COR-L47 (cell line): ENCODE measurements at regions not wholly inside any gene's neighbourhood (a gene's known extent, or its start where the extent isn't known, plus 50 kb on each side); places are given as distances from the start of the nearest gene placed in this dataset.

Experiments
- DNase-seq: peaks from one replicate; lab custom pipeline; 2025; lab: John Stamatoyannopoulos, UW

DNA sequence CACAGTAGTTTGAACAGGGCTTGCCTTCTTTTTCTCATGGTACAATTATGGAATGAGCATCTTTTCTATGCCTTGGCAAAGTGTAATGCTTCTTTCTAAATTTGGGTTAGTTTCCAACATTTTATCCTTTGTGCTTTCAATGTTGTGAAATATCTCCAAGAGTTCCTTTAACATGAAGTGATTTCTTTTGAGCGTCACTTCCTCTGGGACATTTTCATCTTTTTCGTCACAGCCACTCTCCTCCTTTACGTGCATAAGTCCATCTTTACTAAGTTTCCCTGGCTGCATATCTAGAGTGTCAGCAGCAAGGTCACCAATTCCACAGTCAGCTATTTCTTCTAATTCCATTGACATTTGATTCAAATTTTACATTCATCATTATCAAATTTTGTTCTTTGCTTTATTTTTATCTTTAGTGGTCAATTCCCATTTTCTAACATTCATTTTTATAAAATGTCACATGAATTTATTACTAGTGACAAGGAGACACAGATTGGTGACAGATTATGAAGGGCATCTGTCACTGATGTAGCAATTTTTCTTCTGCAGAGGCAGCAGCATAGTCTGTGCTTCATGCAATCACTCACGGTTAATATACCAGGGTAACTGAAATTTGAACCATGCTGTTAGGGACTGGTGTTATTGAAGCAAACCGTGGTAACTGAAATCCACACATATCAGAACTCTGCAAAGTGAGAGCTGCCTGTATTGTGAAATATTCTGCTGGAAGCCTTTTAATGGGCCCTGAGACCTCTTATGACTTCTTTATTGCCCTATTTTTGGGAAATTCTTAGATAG is 126.5 kb upstream of the THBS1 start:
- DNase-seq, result no peak

DNA sequence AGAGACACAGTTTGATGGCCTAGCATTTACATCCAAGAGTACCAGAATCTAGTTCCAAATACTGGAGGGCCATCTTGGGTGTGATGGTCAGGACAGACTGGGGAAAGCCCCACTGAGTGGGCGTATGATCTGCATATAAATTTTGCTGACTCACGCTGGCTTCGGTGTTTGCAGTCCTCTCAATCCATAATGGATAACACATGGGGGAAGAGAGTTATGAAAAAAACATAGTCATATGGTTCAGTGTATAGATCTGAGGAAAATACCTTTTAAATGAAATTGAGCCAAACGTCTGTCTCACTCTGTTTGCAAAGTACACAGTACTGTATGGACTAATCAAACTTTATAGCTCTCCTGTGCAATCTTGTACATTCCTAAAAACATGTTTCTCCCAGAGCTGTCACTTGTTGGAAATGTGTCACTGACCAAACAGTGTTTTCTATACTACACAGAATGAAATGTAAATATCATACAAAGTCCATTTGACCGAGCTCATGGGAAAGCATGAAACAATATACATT is 125.3 kb upstream of the THBS1 start:
- DNase-seq, result no peak

DNA sequence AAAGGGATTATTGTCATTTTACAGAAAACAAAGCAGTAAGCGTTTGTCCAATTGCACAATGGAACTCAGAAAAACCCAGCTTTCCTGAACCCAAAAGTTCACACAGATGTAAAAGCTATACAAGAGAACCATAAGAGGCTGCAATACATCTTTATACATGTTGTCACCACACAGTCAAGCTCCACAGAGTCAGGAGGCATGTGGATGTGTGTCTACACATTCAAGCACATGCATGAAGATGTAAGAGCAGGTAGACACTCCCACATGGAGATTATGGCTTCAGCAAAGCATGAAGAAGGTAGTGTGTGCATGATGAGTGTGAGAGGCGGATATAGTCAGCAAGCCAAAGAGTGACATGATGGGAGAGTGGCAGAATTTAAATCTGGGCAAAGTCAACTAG is 124.7 kb upstream of the THBS1 start:
- no peak for DNase-seq

DNA sequence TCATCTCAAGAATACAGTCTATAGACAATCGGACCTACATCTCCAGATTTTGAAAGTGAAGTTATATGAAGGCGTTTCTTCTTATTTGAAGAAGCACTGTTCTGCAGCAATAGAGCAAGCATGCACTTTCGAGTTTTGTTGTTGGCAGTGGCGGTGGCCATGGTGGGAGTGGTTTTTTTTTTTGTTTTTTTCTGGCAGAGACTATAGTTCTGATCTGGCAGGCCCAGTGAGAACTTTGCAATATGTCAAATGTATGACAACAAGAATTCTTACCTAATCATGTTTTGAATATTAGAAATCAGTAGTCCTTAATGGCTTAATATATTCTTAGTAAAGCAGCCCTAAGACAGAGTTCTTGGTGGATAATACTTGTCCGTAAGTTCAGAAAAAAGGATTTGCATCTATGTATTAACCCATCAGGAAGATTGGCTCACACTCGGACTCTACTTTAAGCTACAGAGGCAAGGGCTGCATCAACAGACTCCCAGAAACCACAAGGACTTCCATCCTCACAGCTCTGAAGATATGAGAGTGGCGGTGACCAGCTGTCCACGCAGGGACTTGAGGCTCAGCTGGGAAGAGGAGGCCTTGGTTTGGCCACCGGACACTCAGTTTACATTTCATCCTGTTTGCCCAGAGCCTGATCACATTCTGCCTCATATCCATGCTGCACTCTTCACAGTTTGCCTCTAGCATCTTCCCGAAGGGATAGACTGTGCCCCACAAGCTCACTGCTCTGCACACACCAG is 124.1 kb upstream of the THBS1 start:
- no peak for DNase-seq

DNA sequence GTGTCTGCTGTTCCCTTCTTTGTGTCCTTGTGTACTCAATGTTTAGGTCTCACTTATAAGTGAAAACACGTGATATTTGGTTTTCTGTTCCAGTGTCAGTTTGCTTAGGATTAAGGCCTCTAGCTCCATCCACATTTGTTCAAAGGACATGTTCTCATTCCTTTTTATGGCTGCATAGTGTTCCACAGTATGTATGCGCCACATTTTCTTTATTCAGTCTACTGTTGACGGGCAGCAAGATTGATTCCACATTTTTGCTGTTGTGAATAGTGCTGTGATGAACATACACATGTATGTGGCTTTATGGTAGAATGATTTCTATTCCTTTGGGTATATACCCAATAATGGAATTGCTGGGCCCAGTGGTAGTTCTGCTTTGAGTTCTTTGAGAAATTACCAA is 122.7 kb upstream of the THBS1 start:
- no peak for DNase-seq

DNA sequence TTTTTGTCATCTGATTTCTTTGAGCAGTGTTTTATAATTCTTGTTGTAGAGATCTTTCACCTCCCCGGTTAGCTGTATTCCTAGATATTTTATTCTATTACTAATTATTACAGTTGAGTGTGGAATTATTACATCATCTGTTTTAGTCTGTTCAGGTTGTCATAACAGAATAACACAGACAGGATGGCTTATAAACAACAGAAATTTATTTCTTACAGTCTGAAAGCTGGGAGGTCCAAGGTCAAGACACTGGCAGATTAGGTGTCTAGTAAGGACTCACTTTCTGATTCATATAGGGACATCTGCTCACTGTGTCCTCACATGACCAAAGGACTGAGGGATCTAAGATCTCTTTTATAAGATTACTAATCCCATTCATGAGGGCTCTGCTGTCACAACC is 121.3 kb upstream of the THBS1 start:
- DNase-seq, result no peak

DNA sequence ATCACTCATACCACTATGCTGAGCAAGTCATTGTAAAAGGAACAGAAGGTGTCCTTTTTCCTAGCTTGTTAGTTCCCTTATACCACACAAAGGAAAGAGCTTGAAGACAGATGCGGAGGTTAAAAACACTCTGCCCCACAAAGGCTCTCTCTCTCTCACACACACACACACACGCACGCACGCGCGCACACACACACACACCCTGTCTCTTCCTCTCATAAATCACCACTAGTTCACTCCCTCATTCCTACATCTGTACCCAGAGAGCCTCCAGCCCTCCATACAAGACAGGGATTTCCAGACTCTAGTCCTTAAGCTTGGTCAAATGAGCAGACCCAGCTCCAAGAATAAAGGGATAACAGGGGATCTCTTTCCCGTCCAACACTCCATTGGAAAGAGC is 120.1 kb upstream of the THBS1 start:
- no peak for DNase-seq

DNA sequence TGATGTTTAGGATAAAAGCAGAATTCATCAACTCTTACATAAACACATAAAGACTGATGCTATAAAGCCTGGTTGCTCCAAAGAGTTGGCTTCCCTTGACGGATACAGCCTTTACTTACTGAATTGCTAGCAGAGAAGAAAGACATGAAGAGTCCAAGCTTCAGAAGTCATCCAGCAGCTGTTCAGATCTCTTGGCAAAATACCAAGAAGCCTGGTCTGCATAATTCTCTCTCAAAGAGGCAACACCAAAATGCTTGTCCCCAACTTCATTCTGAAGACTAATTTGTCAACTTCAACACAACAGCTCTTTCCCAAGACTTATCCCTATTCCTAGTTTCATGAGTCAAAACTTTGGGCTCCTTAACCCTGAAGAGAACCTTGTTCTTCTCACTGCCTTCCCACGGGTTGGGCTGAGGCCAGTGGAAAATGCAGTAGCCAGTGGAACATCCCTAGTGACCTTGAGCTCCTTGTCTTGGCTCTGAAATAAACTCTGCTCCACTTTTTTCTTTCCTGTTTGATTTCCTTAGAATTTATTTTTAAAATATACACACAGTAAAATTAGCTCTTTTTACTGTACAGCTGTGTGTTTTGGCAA is 119.2 kb upstream of the THBS1 start:
- no peak for DNase-seq

DNA sequence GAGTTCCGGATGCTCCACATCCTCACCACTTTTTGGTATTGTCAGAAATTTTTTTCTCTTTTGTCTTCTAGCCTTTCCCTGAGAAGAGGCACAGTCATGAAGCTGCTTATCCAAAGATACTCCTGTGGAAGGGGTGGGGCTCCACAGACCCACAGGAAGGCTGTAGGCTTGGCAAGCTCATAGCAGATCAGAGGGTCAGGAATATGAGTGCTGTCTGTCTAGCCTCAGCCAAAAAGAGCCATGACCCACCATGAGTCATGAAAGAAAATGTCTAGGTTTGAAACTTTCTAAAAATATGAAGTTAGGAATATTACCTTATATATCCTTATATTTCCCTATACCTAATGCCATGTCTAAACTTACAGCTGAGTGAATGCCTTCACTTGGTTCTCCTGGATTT is 118.2 kb upstream of the THBS1 start:
- DNase-seq, result no peak

DNA sequence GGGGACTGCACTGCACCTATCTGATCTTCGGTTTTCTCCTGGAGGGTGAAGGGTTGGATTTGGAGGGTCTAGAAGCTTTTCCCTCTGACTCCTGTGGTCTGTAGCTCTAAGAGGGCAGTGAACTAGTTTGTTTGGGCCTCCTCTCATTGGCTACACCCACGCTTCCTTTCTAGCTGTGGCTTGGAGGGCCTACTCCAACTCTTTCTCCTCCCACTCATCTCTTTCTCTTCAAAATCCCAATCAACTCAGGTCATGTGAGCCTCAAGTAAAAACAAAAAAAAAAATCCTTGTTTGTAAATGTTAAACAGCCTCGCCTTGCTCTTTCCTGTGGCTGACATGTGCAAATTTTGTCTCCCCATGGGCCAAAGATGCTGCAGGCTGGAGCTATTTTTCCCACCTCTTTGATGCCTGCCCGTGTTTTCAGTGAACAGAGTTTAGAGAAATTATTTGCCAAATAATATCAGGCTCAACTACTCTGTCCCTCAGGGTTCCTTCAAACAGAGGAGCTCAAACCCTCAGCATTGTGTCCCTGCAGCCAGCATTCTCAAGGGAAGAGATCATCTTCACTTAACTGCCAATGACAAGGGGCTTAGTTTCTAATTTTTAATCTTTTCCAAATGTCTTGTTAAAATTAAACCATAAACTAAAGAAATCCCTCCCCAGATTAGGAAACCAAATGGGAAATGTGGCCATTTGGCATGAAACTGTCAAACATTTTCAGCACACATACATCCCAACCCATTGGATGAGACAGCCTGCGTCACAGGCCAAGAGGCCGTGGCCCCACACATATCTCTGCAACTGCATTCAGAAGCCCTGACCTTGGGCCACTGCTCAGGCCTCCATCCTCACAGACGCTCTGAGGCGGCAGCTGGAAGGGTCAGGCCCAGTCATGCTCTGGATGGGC is 114.8 kb upstream of the THBS1 start:
- no peak for DNase-seq

DNA sequence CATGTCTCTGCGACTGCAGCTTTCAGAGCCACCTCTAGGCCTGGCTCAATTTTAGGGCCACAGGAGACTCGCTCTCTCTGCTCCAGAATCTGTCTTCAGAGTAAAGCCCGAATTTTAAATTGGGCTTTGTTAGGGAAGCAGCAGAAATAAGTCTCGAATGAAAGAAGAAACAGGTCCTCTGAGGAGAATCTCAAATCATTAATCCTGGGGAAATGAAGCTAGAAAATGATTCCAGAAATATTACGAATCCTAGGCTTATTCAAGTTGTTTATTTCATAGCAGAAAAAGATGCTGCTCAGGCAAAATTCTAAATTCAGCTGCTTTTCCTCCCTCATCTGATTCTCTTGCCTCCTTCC is 114.2 kb upstream of the THBS1 start:
- no peak for DNase-seq

DNA sequence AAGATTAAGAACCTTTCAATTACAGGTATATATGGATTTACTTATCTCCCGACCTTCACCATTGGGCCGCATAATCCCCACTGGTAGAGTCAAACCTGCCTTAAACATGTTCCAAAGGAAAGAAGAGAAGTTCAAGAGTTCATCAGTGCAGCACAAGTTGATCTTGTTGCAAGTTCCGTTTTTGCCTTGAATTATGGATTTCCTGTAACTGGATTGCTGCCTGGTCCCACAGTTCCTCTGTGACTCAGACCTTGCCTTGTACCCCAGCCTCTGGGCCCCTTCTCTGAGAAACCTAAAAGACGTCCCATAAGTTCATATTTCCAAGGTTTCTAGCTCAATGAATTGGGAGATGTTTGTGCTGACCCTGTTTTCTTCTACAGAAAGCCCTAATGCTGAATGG is 112.5 kb upstream of the THBS1 start:
- DNase-seq, result no peak

DNA sequence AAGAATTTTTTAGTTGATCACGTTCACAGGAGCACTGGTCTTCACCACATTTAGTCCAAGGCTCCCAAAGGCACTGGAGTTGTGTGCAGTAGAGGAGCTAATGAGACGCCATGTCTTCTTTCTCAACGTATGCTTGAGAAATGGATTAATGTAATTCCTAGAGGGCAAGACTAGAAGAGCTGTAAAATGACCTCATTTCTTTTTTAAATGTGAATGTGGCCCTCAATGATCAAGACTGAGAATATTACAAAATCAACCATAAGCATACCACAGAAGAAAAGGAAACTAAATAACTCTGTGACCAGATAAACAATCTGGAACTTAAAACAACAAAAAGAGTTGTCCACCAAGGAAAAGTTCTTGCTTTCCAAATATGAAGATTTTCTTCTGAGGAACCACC is 112.1 kb upstream of the THBS1 start:
- DNase-seq, result no peak

DNA sequence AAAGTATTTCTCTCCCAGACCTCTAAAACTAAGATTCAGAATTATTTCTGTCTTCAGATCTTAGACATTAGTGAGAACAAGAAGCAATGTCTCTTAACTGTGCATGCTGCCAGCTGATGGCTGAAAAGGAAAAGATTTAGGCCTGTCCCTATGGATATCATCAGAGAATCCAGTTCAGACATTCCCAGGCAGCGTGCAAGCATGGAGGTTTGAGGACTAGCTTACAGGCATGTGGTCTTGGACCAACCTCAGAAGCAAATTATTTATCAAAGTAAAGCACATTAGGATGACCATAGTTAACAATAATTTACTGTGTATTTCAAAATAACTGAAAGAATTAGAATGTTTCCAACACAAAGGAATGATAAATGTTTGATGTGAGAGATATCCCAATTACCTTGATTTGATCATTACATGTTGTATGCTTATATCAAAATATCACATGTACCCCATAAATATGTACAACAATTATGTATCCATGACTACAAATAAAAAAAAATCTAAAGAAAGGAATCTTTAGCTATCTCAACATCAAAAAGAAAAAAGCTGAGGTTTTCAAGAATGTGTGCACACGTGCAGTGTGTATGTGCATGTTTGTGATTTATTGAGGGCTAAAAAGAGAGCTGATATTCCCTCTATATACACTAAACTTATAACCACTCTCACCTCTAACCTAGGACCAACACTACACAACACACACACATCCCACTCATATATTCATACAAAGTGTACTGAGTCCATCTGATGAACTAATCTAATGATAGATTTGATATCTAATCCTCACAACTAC is 108.9 kb upstream of the THBS1 start:
- no peak for DNase-seq

DNA sequence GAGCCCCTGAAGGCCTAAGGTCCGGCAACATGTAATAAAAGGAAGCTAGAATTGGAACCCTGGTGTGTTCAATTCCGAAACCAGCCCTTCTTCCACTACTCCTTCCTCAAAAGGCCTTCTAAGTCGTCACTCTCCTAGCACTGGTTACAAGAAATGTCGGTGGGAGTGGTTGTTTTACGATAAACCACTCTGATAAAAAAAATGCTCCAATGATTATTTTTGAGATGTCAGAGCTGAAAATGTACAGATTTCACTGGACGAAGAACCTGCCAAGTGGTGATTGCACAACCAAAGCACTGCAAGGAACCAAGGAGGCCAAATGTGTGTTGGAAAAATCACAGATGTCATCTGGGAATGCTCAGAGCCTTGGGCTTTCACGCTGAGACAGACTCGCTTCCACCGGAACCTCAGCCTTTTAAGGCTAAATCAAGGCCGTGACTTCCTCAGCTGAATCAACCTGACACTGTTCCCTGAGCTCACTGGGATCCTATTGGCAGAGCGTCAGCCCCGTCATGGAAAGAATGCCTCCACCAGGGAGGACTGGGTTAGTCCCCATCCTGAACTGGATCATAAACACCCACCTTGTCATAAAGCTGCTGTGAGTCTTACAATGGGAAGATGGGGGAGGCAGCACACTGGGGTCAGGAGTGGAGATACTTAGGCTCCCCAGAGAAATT is 108.1 kb upstream of the THBS1 start:
- no peak for DNase-seq

DNA sequence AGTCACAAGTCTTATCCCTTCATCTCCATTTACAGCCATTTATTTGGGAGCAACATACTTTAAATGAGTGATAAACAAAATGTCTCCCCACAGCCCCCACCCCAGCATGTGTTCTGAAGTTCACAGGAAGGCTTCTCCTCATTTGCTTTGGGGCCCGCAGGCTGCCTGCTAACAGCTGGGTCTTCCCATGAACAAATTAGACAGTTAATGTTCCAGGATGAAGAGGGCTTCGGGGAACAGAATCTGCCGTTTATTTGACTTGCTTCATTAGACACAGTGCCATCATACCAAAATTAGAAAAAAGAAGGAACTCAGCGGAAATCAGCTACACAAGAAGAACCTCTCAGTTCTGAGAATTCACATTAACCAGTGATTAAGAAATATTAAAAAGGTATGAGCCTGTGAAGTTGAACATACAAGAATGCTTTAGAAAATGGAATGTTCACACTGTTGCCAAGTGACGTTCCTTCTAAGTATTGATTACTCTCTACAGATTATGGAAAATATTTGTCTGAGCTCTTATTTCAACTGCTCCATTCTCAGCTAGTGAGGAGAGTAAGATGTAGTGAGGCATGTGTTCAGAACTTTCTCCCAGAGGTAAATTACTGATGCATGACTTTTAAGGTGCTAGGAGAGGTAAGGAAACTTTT is 107.5 kb upstream of the THBS1 start:
- DNase-seq, result no peak

DNA sequence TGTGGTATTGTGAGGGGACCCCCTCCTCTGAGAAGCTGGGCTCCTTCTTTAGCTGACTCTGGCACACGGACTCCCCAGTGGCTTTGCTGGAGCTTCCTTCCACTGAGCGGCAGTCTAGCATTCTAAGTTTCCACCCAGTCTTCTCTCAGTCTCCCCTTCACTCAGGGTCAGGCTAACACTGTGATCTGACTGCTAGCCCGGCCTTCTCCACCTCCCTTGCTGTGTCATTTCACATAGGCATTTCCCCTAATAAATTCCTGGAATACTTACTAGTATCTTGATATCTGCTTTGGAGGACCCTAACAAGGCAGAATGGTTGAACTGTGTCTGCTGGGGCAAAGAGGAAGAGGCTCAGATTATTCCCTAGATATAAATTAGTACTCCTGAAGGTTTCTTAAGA is 106.2 kb upstream of the THBS1 start:
- no peak for DNase-seq

DNA sequence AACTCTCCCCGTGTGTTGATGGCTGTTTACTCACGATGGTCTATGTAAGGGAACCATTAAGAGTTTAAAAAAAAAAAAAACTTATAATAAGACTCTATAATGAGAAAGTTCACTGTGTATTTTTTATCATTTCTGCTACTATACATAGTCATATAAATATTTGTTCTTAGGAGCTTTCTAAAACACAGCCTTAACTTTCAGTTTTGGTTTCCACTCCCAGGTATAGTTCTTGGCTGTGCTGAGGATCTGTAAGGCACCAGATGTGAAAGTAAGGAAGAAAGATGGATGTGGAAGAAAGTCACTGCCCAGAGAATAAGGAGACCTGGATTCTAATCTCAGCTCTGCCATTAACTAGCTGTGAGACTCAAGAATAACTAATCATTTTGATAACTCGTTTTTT is 101.9 kb upstream of the THBS1 start:
- no peak for DNase-seq

DNA sequence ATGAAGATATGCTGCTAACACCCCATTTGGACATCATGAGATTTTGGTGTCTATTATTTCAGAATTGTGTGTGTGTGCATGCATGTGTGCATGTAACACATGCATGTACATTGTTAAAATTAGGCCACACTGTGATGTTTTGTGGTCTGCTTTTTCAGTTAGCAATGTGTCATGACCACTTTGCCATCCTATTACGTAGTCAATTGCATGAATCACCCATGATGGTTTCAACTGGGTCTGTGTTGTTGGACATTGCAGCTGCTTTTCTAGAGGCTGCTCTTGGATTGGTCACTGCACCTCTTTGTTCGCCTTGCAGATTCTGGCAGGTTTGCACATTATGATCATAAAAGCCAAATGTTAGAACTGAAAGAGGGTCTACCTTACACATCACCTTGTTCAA is 101.0 kb upstream of the THBS1 start:
- DNase-seq, result no peak

DNA sequence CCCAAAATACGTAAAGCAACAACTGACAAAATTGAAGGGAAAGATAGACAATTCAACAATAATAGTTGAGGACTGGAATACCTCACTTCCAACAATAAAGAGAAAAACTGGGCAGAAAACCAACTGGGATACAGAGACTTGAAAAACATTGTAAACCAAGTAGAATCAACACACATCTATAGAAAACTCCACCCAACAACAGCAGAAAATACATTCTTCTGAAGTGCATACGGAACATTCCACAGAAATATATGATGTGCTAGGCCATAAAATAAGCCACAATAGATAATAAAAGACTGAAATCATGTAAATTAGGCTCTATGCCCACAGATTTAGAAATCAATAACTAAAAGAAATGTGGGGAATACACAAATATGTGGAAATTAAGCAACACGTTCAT is 98.4 kb upstream of the THBS1 start:
- DNase-seq, result no peak
